GM13977 (cell line): ENCODE measurements at regions not wholly inside any gene's neighbourhood (a gene's known extent, or its start where the extent isn't known, plus 50 kb on each side); places are given as distances from the start of the nearest gene placed in this dataset.
"Not testable (repeated sequence)": the region's sequence is repeated elsewhere in the genome, so short reads cannot be mapped to it uniquely, and the experiment has no call there.

Experiments used
- DNase-seq: peaks from one replicate; pipeline ENCODE4 v3.0.0; 2012; ENCODE audit warnings: low spot score
- CTCF ChIP-seq: IDR thresholded peaks from 2 replicates; pipeline ENCODE4 v1.5.1; 2012; ENCODE audit warnings: mild to moderate bottlenecking, control low read depth; ENCODE audit not compliant: insufficient read depth; ENCODE audit errors: extremely low read depth, missing control alignments
- in situ Hi-C: fragments of 300-500 bp; cut with MboI; formaldehyde crosslinking; loops from one replicate; pipeline ENCODE4 v1.12.0; 2022; ENCODE audit warnings: low sequenced_read_pairs, low pct_unique_long_range_greater_than_20kb, mixed read lengths, inconsistent platforms; ENCODE audit not compliant: unreplicated experiment

GRCh38 chr15:35963326-35963725 is 417.4 kb upstream of the DPH6 start:
- TF ChIP-seq CTCF: no peak
- no peak for DNase-seq
- in situ Hi-C loops: no loop called here

- no peak for TF ChIP-seq CTCF
- no peak for DNase-seq
- in situ Hi-C loops: no loop called here
Observed at GRCh38 chr15:35966781-35967180, 420.8 kb upstream of the DPH6 start.

- DNase-seq, in situ Hi-C loops: not testable (repeated sequence)
Observed at GRCh38 chr15:35967968-35968367, 422.0 kb upstream of the DPH6 start.

GRCh38 chr15:35973029-35973428 is 427.1 kb upstream of the DPH6 start:
- TF ChIP-seq CTCF: no peak
- in situ Hi-C loops: no loop called here
- DNase-seq: no peak

- TF ChIP-seq CTCF: no peak
- no peak for DNase-seq
- in situ Hi-C loops: no loop called here
Observed at GRCh38 chr15:35974052-35974451, 428.1 kb upstream of the DPH6 start.

- TF ChIP-seq CTCF: no peak
- in situ Hi-C loops: no loop called here
- DNase-seq: no peak
Observed at GRCh38 chr15:35975941-35976340, 430.0 kb upstream of the DPH6 start.

GRCh38 chr15:35979608-35980007 is 433.6 kb upstream of the DPH6 start:
- TF ChIP-seq CTCF: no peak
- in situ Hi-C loops: no loop called here
- DNase-seq: no peak
